ENCODE measurements at regions not wholly inside any gene's neighbourhood (a gene's known extent, or its start where the extent isn't known, plus 50 kb on each side); places are given as distances from the start of the nearest gene placed in this dataset.

DNA sequence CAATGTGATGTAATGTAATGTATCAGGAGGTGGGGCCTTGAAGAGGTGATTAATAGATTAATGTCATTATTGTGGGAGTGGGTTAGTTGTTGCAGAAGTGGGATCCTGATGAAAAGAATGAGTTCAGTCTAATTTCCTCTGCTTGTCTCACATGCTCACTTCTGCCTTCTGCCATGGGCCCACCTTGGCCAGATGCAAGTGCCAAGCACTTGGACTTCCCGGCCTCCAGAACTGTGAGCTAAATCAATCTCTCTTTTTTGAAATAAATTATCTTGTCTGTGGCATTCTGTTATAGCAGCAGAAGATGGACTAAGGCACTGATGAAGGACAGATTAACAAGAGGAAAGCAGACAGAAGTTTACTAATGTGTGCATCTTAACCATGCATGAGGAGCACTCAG is 123.9 kb downstream of the ETS2 start:
- TF ChIP-seq, protein P1, sequence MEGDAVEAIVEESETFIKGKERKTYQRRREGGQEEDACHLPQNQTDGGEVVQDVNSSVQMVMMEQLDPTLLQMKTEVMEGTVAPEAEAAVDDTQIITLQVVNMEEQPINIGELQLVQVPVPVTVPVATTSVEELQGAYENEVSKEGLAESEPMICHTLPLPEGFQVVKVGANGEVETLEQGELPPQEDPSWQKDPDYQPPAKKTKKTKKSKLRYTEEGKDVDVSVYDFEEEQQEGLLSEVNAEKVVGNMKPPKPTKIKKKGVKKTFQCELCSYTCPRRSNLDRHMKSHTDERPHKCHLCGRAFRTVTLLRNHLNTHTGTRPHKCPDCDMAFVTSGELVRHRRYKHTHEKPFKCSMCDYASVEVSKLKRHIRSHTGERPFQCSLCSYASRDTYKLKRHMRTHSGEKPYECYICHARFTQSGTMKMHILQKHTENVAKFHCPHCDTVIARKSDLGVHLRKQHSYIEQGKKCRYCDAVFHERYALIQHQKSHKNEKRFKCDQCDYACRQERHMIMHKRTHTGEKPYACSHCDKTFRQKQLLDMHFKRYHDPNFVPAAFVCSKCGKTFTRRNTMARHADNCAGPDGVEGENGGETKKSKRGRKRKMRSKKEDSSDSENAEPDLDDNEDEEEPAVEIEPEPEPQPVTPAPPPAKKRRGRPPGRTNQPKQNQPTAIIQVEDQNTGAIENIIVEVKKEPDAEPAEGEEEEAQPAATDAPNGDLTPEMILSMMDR (conservative IDR thresholded peaks at IDR 0.05; ENCODE audit: low read depth, low read length): no peak
- H3K4me3 ChIP-seq (ENCODE audit: low read length): no peak overlapping the region
- DNase-seq (ENCODE audit: low read depth): no peak

DNA sequence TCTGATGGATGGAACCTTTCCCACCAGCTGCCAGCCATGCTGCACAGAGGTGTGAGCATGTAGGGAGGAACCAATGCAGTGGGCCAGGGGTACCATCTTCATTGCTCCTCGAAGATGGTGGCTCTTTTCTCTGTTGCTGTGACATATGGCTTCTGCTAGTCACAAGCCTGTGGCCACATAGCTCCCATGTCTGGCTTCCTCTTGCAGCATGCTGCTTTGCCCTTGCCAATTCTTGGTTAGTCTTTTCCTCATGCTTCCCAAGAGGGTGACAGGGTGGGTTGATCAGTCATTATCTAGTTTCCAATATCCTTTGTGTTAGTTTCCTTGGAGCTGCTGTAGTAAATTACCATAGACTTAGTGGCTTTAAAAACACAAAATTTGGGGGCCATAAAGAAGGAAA is 123.4 kb downstream of the ETS2 start:
- no peak overlapping the region for H3K4me3 ChIP-seq (ENCODE audit: low read length)
- DNase-seq (ENCODE audit: low read depth): no peak
- TF ChIP-seq, protein P1 (conservative IDR thresholded peaks at IDR 0.05; ENCODE audit: low read depth, low read length): no peak

DNA sequence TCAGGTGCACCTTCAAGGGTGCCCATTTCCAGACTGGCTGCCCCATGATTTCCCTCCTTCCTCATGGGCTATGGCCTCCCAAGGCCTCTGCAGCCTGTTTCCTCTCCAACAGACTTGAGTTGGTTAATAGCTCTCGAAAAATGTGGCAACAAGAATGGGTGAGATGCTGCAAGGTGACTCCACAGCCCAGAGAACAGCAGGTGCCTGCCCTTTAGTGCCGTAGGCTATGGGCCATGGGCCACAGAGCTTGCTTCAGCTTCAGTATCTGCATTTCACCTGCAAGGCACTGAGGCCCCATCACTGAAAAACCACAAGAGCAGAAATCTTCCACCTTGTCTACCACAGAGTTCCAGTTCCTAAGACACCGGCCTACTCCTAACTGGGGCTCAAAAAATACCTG is 122.0 kb downstream of the ETS2 start:
- DNase-seq (ENCODE audit: low read depth): no peak
- TF ChIP-seq, protein P1 (conservative IDR thresholded peaks at IDR 0.05; ENCODE audit: low read depth, low read length): no peak
- H3K4me3 ChIP-seq (ENCODE audit: low read length): no peak overlapping the region

DNA sequence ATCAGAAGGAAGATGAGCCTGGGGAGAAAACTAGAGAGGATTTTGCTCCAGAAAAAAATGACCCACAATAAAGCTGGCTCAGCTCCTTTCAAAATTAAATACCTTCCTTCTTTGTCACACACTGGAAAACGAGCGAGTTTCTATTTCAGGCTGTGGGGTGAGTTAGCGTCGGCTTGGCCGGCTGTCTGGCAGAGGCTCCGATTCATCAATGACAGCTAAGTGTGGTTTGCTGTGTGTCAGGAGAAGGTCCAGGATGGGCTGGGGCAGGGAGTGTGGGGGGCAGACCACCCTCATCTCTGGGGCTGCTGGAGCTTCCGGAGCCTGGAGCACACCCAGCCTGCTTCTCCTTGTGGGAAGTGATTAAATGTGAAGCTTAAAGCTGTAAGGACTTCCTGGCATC is 120.2 kb downstream of the ETS2 start:
- H3K4me3 ChIP-seq (ENCODE audit: low read length): peak overlapping the region; percentile 33
- TF ChIP-seq, protein P1 (conservative IDR thresholded peaks at IDR 0.05; ENCODE audit: low read depth, low read length): no peak
- no peak for DNase-seq (ENCODE audit: low read depth)

DNA sequence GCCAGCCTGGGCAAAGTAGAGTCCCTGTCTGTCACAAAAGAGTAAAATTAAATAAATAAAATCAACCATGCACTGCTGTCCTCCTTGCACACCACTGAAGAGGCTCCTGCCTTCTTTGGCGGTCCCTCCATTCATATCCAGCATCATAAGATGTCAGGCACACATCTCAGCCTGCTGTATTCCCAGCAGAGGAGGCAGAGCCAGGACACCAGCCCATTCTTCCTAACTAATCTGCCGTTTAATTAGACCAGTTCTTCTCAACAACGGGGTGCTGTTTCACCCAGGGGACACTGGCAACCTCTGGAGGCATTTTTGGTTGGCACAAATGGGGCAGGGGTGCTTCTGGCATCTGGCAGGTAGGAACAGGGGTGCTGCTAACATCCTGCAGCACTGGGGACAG is 119.7 kb downstream of the ETS2 start:
- TF ChIP-seq, protein P1 (conservative IDR thresholded peaks at IDR 0.05; ENCODE audit: low read depth, low read length): no peak
- no peak for DNase-seq (ENCODE audit: low read depth)
- no peak overlapping the region for H3K4me3 ChIP-seq (ENCODE audit: low read length)

DNA sequence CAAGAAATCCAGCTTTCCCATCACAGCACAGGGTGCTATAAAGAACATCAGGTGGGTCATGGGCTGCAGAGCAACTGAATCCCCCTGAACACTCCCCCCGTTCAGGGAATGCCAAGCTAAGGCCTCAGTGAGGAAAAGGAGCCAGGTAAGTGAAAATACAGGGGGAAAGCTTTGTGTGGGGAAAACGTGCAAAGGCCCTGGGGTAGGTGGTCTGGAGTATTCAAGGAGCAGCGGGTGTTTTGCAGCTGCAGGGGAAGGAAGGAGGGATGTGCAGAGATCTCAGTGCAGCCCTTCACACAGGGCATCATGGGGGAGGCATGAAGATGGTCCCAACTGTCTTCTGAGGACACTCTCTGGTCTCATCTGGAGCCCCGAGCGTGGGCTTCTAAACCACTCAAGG is 119.2 kb downstream of the ETS2 start:
- H3K4me3 ChIP-seq (ENCODE audit: low read length): no peak overlapping the region

DNA sequence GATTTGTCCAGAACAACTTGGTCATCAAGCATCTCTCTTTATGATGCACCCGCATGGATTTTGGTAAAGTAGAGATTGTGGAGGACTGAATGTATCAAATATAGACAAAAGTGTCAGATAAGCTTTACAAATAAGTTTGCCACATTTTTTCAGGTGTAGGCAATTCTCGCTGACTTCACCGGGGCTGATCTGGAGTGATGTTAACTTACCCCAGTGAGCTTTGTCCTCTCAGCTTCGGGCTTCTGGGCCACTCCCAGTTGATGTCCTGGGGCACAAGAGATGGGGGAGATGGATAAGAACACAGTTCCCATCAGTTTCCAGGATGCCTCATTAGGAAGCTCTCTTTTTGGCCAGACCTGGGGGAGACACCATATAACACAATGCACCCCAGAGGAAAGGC is 117.7 kb downstream of the ETS2 start:
- DNase-seq (ENCODE audit: low read depth): no peak
- no peak overlapping the region for H3K4me3 ChIP-seq (ENCODE audit: low read length)
- TF ChIP-seq, protein P1 (conservative IDR thresholded peaks at IDR 0.05; ENCODE audit: low read depth, low read length): no peak

More for the DNA sequence above, 119.2 kb downstream of the ETS2 start:
- TF ChIP-seq, protein P1 (conservative IDR thresholded peaks at IDR 0.05; ENCODE audit: low read depth, low read length): no peak
- DNase-seq (ENCODE audit: low read depth): no peak

All from retinal pigment epithelial cell (primary cell).